HL-60 (cell line): ENCODE measurements at regions not wholly inside any gene's neighbourhood (a gene's known extent, or its start where the extent isn't known, plus 50 kb on each side); places are given as distances from the start of the nearest gene placed in this dataset.

Experiments used
- DNase-seq, 2 experiments: peaks; one replicate each; pipeline ENCODE4 v3.0.0-alpha.2; 2010 to 2020; ENCODE audit warnings: low read depth in 1 of 2, low spot score in 1 of 2
- H3K27ac ChIP-seq: fragments of 250-450 bp; sonication (Bioruptor Pico); replicated peaks from 2 replicates; pipeline ENCODE4 v1.5.1; 2020; ENCODE audit warnings: mild to moderate bottlenecking, moderate library complexity
- H3K27me3 ChIP-seq: fragments of 250-450 bp; sonication (Bioruptor Pico); 2 replicates; pipeline ENCODE4 v1.5.1; 2021; ENCODE audit warnings: mild to moderate bottlenecking, moderate library complexity; ENCODE audit not compliant: insufficient read depth, poor library complexity, severe bottlenecking
- H3K4me3 ChIP-seq: replicated peaks from 2 replicates; pipeline ENCODE4 v1.5.1; 2011; ENCODE audit warnings: mild to moderate bottlenecking, control low read depth, low read length; ENCODE audit not compliant: insufficient read depth
- CTCF ChIP-seq: IDR thresholded peaks from one replicate; pipeline ENCODE4 v1.5.1; 2011; ENCODE audit warnings: low read length, control low read depth, inconsistent platforms; ENCODE audit not compliant: insufficient read depth
- GABPA ChIP-seq: IDR thresholded peaks from 2 replicates; pipeline ENCODE4 v1.6.1; 2012; ENCODE audit warnings: low read depth
- POLR2AphosphoS5 ChIP-seq: IDR thresholded peaks from 2 replicates; pipeline ENCODE4 v1.6.1; 2012; ENCODE audit warnings: low read depth
- REST ChIP-seq: IDR thresholded peaks from 2 replicates; pipeline ENCODE4 v1.6.1; 2012; ENCODE audit warnings: low read depth; ENCODE audit not compliant: insufficient replicate concordance
- SPI1 ChIP-seq: IDR thresholded peaks from 2 replicates; pipeline ENCODE4 v1.6.1; 2012; ENCODE audit warnings: low read depth, mild to moderate bottlenecking, borderline replicate concordance

- TF ChIP-seq SPI1 (no peak), CTCF (no peak), REST (no peak), POLR2AphosphoS5 (no peak), GABPA (no peak)
- H3K27ac ChIP-seq, result no peak overlapping the region
These were observed 866.4 kb downstream of the EPHA4 start for GRCh38 chr2:220705678-220706077.

GRCh38 chr2:220707261-220707660 lies 864.8 kb downstream of the EPHA4 start:
- H3K4me3 ChIP-seq, result no peak overlapping the region
- no peaks in the 10 kb centered on the region for H3K27me3 ChIP-seq
- no peak for TF ChIP-seq CTCF
- no peak for TF ChIP-seq POLR2AphosphoS5
- TF ChIP-seq SPI1, result no peak
- TF ChIP-seq GABPA, result no peak
- no peak for TF ChIP-seq REST
- no peak for DNase-seq
- H3K27ac ChIP-seq, result no peak overlapping the region

More at GRCh38 chr2:220705678-220706077, 866.4 kb downstream of the EPHA4 start:
- Histone ChIP-seq H3K4me3 (no peak overlapping the region), H3K27me3 (no peaks in the 10 kb centered on the region)
- no peak for DNase-seq

- H3K27me3 ChIP-seq, result no peaks in the 10 kb centered on the region
- no peak overlapping the region for H3K4me3 ChIP-seq
- DNase-seq, result no peak
- H3K27ac ChIP-seq, result no peak overlapping the region
- TF ChIP-seq CTCF (no peak), REST (no peak), SPI1 (no peak), POLR2AphosphoS5 (no peak), GABPA (no peak)
These were observed 863.7 kb downstream of the EPHA4 start for GRCh38 chr2:220708366-220708765.
